T-helper 17 cell (primary cell): ENCODE measurements at regions not wholly inside any gene's neighbourhood (a gene's known extent, or its start where the extent isn't known, plus 50 kb on each side); places are given as distances from the start of the nearest gene placed in this dataset.
"Not testable (repeated sequence)": the region's sequence is repeated elsewhere in the genome, so short reads cannot be mapped to it uniquely, and the experiment has no call there.

Source experiments
- ATAC-seq: fragments of 150-1000 bp; cut with Tn5 transposase; 2 replicates; pipeline ENCODE4 v1.10.0; 2021; ENCODE audit warnings: mild to moderate bottlenecking, moderate library complexity
- DNase-seq, 3 donors: peaks; one replicate each; pipeline versions ENCODE4 v3.0.0 to v3.0.0-alpha.2; 2020 to 2021
- H3K9me3 ChIP-seq: one replicate; pipeline ENCODE4 v1.7.0; 2013; ENCODE audit warnings: low read length, mild to moderate bottlenecking; ENCODE audit not compliant: control insufficient read depth, poor library complexity, severe bottlenecking
- H3K27ac Mint-ChIP-seq: one replicate; pipeline ENCODE4 v1.8.0; 2022; ENCODE audit warnings: mild to moderate bottlenecking, moderate library complexity, mixed read lengths
- H3K27me3 Mint-ChIP-seq: one replicate; pipeline ENCODE4 v1.8.0; 2022; ENCODE audit warnings: mixed read lengths
- H3K36me3 Mint-ChIP-seq: one replicate; pipeline ENCODE4 v1.8.0; 2022; ENCODE audit warnings: low read depth, mixed read lengths
- H3K4me1 Mint-ChIP-seq: one replicate; pipeline ENCODE4 v1.8.0; 2022; ENCODE audit warnings: mild to moderate bottlenecking, mixed read lengths
- H3K4me3 Mint-ChIP-seq: one replicate; pipeline ENCODE4 v1.8.0; 2022; ENCODE audit warnings: mild to moderate bottlenecking, moderate library complexity, mixed read lengths

DNA sequence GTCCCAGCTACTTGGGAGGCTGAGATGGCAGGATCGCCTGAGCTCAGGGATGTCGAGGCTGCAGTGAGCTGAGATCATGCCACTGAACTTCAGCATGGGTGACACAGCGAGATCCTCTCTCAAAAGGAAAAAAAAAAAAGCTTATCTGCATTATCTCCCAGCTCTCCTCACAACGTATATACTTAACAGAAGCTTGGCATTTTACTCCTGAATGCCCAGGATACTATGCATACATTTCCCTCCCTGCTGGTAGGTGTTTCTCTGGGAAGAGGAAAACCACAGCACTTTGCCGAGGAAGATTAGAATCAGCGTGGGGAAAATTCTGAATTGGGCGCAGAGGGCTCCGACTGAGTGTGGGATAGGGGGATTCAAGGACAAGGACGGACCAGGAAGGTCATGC, 800.6 kb downstream of the DHX35 start:
- Mint-ChIP-seq H3K27me3 (no peaks in the 10 kb centered on the region), H3K36me3 (no peaks in the 10 kb centered on the region), H3K4me1 (no peaks in the 10 kb centered on the region), H3K27ac (no peak overlapping the region), H3K4me3 (no peak overlapping the region)
- DNase-seq (no peak), ATAC-seq (no peak)
- no peaks in the 10 kb centered on the region for H3K9me3 ChIP-seq

DNA sequence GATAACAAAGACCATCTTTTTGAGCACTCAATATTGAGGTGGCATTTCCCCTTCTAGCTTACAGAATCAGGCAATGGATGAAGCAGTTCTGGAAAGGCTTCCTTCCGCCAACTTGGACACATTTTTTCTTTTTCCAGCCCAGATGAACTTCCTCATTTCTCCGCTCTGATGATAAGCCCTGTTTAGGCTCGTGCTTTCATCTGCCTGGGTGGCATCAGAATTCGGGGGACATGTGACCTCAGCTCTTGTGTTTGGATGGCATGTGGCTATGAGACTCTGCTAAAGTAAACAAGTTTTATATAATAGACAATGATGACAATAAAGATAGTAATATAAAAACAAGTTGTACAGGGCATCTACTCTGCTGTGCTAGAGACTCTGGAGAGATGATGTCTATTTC, 796.7 kb downstream of the DHX35 start:
- H3K36me3 Mint-ChIP-seq, result no peaks in the 10 kb centered on the region
- ATAC-seq (no peak), DNase-seq (no peak)
- no peak overlapping the region for H3K4me3 Mint-ChIP-seq
- H3K27ac Mint-ChIP-seq, result no peak overlapping the region
- H3K27me3 Mint-ChIP-seq, result no peaks in the 10 kb centered on the region
- no peaks in the 10 kb centered on the region for H3K9me3 ChIP-seq
- no peaks in the 10 kb centered on the region for H3K4me1 Mint-ChIP-seq

DNA sequence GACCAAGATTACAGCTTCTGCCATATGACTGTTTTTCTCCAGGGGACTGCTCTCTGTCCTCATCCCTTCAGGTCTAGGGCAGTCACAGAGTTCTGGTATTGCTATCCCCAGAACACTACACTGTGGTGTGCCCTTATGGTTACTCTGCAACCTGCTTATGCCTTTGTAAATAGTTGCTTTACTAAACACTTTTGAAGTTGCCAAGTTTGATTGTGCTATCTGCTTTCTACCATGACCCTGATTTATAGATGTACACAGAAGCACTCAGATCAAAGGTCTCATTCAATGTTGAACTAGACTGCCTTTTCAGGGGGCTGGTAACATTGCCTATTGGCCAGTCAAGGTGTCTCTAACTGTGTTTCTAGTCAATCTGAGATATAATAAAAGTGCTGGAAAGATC, 794.7 kb downstream of the DHX35 start:
- H3K4me3 Mint-ChIP-seq, result no peak overlapping the region
- no peak overlapping the region for H3K27ac Mint-ChIP-seq
- no peaks in the 10 kb centered on the region for H3K36me3 Mint-ChIP-seq
- ATAC-seq (no peak), DNase-seq (no peak)
- no peaks in the 10 kb centered on the region for H3K4me1 Mint-ChIP-seq
- H3K9me3 ChIP-seq, result no peaks in the 10 kb centered on the region
- no peaks in the 10 kb centered on the region for H3K27me3 Mint-ChIP-seq

DNA sequence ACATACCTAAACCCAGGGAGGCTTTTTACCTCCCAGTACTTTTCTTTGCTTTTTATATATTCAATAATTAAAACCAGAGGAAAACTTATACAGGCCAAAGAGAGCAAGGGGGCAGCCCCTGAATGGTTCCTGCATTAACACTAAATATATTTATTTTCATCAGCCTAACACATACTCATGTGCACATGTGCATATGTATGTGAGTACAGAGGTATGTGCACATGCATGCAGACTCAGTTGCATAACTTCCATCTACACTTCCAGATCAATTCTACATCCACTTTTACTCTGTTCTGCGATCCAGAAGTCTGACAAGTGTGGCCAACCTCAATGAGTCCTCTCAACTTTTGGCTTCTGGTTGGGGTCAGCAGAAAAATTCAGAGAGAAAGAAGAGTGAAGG, 794.2 kb downstream of the DHX35 start:
- Mint-ChIP-seq H3K36me3 (no peaks in the 10 kb centered on the region), H3K27me3 (no peaks in the 10 kb centered on the region), H3K27ac (no peak overlapping the region), H3K4me3 (no peak overlapping the region), H3K4me1 (no peaks in the 10 kb centered on the region)
- no peaks in the 10 kb centered on the region for H3K9me3 ChIP-seq
- ATAC-seq (no peak), DNase-seq (no peak)

DNA sequence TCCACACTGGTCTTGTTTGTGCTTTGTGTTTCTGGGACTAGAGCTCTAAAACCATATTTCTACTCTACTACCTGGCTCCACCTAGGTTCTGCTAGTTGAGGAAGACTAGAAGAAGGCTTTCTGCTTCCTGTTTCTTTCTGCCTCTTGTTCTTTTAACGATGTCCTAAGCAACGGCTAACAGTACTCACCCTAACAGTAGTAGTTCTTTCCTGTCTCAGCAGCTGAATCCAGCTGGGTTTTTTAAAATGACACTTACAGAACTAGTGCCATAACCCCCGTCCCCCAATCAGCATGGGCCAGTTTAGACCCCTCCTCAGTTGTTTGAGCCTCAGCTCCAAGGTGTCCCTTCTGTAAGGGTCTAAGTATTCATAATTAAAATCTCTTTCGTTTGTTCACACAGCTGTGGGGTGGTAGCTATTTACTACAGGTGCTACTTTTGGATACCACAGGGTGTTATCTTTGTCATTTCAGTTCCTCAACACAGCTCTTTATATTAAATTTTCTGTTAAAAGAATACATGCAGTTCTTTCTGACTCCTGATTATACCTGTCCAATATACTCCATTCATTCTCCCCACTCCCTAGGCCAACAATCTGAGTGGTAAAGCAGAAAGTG, 790.2 kb downstream of the DHX35 start:
- no peak for ATAC-seq
- Mint-ChIP-seq H3K36me3 (no peaks in the 10 kb centered on the region), H3K27ac (no peak overlapping the region)

DNA sequence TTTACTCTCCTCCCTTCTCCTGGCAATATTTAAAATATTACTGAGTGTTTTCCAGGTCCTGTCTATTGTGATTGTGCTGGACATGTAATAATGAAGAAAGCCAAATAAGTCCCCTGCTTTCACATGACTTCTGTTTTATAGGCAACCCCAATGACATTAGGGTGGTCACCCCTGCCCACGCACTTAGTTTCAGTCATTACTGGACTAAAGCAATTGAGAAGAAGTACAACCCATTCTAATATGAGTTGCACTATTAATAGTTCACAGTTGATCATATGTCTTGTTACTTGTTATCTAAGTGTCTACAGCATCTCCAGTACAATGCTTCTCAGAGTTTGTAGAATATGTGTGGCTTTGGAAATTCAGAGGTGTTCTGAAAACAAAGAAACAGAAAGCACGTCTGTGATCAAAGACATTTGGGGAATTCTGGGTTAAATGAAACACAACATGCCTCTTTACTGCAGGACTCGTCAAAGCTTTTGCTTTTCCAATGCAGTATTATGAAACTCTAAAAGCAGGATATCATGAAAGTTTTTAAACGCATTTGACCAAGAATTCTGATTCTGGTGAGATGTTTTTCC, 789.5 kb downstream of the DHX35 start:
- H3K9me3 ChIP-seq, result no peaks in the 10 kb centered on the region
- ATAC-seq, result no peak
- Mint-ChIP-seq H3K36me3 (no peaks in the 10 kb centered on the region), H3K27ac (no peak overlapping the region), H3K4me3 (no peak overlapping the region), H3K27me3 (no peaks in the 10 kb centered on the region), H3K4me1 (no peaks in the 10 kb centered on the region)
- DNase-seq, result no peak

More for the DNA sequence above, 790.2 kb downstream of the DHX35 start:
- H3K4me1 Mint-ChIP-seq, result no peaks in the 10 kb centered on the region
- no peak for DNase-seq
- H3K9me3 ChIP-seq, result no peaks in the 10 kb centered on the region
- no peak overlapping the region for H3K4me3 Mint-ChIP-seq
- H3K27me3 Mint-ChIP-seq, result no peaks in the 10 kb centered on the region

DNA sequence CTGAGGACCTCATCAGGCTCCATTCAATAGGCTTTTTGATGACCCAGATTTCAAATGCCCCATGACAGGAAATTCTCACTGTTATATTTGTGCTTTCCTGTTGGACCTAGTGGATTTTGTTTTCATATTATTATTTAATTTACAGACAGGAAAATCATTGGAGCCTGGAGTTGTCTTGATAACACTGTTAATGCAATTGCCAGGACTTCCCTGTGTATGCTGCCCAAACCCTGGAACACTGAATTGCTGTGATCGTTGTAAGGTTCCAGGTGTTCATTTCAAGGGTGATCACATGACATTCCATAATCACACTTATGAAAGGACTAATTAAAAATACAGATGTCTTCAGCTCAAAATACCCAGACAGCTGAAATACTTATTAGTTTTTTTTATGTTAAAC, 783.2 kb downstream of the DHX35 start:
- Mint-ChIP-seq H3K27ac (no peak overlapping the region), H3K4me1 (no peaks in the 10 kb centered on the region), H3K36me3 (no peaks in the 10 kb centered on the region), H3K27me3 (no peaks in the 10 kb centered on the region), H3K4me3 (no peak overlapping the region)
- no peak for DNase-seq
- H3K9me3 ChIP-seq, result no peaks in the 10 kb centered on the region
- ATAC-seq, result no peak

DNA sequence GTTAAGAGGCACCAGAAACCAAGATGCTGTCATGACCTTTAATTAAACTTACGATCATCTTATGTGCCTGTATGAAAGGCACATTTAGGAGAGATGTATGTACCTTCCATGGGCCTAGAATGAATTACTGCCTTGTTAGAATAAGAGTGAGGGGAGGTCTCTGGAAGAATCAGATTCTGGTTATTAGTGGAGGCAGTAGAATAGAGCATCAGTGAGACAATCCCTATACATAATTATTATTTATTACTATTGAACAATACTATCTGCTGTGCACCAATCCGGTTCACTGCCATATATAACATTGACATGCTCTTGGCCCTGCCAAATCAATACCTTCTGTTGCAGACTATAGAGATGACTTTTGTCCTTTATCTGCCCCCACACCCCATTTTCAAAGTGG, 776.5 kb downstream of the DHX35 start:
- H3K27ac Mint-ChIP-seq, result no peak overlapping the region
- no peak for DNase-seq
- no peak for ATAC-seq
- no peaks in the 10 kb centered on the region for H3K9me3 ChIP-seq
- H3K4me3 Mint-ChIP-seq, result no peak overlapping the region
- H3K27me3 Mint-ChIP-seq, result no peaks in the 10 kb centered on the region
- H3K4me1 Mint-ChIP-seq, result no peaks in the 10 kb centered on the region
- no peaks in the 10 kb centered on the region for H3K36me3 Mint-ChIP-seq

DNA sequence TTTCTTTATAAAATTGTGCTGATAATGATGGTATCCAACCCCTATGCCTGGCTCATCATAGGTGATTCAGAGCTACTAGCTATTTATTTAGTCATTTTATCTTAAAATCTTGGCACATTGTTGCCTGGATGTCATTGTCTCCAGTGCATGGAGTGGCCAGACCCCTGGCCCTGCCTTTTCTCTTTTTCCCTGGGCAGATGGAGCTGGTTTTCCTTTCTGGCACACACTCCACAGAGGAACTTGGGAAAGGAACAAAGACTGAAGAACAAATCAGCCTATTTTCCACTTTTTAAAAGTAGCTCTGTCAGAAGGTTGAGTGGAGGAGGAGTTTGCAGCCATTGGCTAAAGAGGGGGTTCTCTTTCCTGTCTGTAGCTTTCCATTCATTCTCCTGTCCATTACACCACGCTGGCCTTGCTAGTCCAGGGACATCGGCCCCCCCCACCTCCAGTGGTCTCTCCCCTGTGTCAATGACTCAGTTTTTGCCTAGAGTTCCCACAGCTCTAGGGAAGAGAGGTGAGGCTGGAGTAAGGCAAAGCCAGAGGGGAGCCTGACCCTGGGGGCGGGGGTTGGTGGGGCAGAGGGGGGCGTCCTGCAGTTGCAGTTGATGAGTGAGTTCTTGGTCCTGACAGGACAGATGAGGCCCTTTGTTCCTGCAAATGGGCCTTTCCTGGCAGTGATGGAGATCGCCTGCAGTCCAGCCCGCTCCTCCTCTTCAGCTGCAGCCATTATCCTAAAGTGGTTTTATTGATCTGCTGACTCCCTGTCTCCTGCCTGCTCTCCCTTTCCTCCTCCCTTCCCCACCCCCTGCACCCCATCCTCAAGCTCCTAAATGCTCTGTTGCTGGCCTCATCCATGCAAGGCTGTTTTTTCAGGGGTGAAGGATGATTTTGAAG, 774.5 kb downstream of the DHX35 start:
- no peaks in the 10 kb centered on the region for H3K9me3 ChIP-seq
- Mint-ChIP-seq H3K4me3 (no peak overlapping the region), H3K27ac (no peak overlapping the region), H3K4me1 (no peaks in the 10 kb centered on the region), H3K36me3 (no peaks in the 10 kb centered on the region), H3K27me3 (no peaks in the 10 kb centered on the region)
- no peak for DNase-seq
- no peak for ATAC-seq

DNA sequence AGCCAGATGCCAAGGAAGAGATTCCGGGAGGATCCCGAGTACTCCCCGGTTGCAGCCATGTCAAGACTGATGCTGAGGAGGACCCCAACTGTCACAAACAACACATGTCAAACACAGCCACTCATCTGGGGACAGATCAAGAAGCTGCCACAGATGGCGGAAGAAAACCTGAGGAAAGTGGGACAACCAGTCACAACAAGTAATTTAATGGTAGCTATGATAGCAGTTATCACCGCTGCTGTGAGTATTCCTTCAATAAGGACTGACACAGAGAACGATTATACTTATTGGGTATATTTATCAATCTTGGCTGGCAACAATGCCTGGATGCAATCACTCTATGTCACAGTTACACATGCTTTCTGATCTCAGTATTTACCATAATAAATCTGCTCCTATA, 763.4 kb downstream of the DHX35 start:
- DNase-seq, H3K4me3 Mint-ChIP-seq, H3K4me1 Mint-ChIP-seq, H3K9me3 ChIP-seq, ATAC-seq, H3K36me3 Mint-ChIP-seq, H3K27me3 Mint-ChIP-seq, H3K27ac Mint-ChIP-seq: not testable (repeated sequence)

DNA sequence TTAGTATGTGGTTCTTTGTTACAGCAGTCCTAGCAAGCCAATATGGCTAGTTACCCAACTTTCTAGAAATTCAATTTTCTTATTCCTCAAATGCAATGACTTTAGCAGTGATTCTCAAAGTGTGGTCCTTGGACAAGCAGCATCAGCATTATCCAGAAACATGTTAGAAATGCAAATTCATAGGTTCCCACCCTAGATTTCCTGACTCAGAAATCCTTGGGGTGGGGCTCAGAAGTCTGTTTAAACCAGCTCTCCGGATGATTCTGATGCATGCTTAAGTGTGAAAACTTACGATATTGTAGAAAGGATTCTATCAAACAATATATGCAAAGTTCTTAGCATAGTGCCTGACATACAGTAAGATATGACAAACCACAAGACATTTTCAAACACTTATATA, 757.1 kb downstream of the DHX35 start:
- DNase-seq (no peak), ATAC-seq (no peak)
- H3K4me3 Mint-ChIP-seq, result no peak overlapping the region
- no peaks in the 10 kb centered on the region for H3K9me3 ChIP-seq
- no peaks in the 10 kb centered on the region for H3K36me3 Mint-ChIP-seq
- no peaks in the 10 kb centered on the region for H3K27me3 Mint-ChIP-seq
- no peak overlapping the region for H3K27ac Mint-ChIP-seq
- H3K4me1 Mint-ChIP-seq, result no peaks in the 10 kb centered on the region

DNA sequence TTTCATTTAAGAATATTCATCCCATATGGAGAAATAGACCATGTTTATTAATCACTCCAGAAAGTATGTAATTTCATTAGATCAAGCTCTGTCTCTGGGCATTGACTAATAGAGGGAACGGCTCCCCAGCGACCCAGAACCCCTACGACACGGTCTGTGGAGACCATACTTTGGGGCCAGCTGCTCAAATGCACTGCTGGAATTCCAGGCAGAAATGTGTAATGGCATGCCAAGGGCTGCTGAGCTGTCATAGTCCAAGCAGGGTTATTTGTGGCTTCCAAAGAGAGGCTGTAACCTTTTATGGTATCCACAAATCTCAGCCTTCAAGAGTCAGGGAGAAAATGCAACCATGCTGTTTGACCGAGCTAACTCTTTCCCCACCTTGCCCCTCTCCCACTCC, 755.8 kb downstream of the DHX35 start:
- Mint-ChIP-seq H3K4me1 (no peaks in the 10 kb centered on the region), H3K36me3 (no peaks in the 10 kb centered on the region), H3K27ac (no peak overlapping the region), H3K4me3 (no peak overlapping the region), H3K27me3 (no peaks in the 10 kb centered on the region)
- DNase-seq (no peak), ATAC-seq (no peak)
- no peaks in the 10 kb centered on the region for H3K9me3 ChIP-seq

DNA sequence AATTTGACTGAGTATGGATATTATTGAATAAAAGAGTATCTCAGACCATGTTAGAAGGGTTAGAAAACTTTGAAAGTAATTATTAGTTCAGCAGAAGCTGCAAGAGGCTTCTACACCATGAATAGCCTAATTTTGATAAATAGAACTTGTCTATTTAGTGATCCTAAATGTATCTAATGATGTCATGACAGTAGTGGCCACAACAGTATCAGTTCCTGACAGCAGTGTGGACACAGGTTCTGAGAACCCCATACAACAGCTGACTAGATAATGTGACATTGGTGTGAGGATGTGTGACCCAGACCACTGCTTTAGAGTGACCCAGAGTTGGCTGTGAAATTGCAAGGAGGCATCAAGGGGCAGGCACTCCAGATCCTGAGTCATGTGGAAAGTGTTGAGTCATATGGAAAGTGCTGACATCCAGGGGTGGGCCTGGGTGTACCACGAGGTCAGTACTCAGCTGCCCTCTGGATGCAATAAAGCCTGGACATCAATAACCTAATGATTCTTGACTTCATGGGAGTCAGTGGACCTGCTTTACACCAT, 754.7 kb downstream of the DHX35 start:
- H3K9me3 ChIP-seq, result no peaks in the 10 kb centered on the region
- no peaks in the 10 kb centered on the region for H3K27me3 Mint-ChIP-seq
- no peak overlapping the region for H3K4me3 Mint-ChIP-seq
- no peak overlapping the region for H3K27ac Mint-ChIP-seq
- DNase-seq (no peak), ATAC-seq (no peak)
- H3K4me1 Mint-ChIP-seq, result no peaks in the 10 kb centered on the region
- no peaks in the 10 kb centered on the region for H3K36me3 Mint-ChIP-seq
